DMS53 (cell line): ENCODE measurements at regions not wholly inside any gene's neighbourhood (a gene's known extent, or its start where the extent isn't known, plus 50 kb on each side); places are given as distances from the start of the nearest gene placed in this dataset.

ENCODE experiments used
- DNase-seq: peaks from one replicate; lab custom pipeline; 2025; lab: John Stamatoyannopoulos, UW

DNA sequence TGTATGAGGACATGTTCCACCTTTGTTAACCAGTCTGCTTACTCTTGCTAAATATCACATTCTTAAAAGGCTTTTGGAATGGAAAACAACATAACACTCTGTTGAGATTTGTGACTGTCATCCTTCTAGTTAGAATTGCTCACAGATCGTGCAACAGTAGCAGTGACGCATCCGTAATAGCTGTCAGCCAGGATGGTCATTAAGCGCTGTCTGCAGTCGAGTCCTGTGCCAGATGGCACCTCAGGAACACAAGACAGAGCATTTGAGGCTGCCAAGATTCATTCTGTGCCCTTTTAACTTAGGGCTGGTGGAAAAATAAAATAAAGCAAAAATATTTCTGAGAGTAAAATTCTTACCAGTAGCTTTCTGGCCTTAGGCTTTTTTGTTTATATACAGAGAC is 348.6 kb downstream of the ANKRD7 start:
- DNase-seq = no peak

DNA sequence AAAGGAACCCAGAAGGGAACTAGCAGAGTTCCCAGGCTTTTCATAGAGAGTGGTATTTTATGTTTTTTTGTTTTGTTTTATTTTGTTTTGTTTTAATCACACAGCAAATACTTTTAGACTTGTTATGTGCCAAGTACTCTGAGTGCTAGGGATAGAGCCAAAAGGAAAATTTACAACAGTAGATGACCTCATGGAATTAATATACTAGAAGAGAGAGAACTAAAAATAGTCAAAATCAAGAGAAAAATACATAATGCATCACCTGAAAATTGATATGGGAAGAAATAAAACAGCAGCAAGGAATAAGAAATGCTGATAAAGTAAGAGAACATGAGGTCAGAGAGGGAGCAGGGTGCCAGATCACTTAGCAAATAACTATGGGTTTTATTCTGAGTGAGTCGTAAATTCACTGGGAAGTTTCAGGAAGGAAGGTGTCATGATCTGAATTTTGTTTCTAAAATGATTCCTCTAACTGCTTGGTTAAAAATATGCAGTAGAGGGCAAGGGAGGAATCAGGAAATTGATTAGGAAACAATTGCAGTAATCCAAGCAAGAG is 351.0 kb downstream of the ANKRD7 start:
- DNase-seq = no peak

DNA sequence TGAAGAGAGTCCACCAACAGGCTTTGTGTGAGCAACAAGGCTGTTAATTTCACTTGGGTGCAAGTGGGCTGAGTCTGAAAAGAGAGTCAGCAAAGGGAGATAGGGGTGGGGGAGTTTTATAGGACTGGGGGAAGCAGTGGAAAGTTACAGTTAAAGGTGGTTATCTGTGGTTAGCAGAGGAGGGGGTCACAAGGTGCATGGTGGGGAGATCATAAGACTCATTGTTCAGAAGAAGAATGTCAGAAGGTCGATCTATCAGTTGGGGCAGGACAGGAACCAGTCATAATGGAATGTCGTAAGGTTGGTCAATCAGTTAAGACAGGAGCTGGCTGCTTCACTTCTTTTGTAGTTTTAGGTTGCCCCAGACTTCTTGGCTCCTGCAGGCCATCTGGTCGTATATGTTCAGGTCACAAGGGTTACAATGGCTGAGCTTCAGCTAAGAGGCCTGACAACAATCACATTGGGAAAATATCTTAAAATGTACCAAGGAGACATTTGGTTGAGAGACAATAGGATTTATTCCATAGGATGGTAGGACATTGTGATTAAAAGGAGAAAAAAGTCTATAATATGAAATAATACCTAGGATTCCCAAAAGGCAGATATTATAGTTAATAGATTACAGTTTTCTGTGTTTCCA is 356.4 kb downstream of the ANKRD7 start:
- no peak for DNase-seq

DNA sequence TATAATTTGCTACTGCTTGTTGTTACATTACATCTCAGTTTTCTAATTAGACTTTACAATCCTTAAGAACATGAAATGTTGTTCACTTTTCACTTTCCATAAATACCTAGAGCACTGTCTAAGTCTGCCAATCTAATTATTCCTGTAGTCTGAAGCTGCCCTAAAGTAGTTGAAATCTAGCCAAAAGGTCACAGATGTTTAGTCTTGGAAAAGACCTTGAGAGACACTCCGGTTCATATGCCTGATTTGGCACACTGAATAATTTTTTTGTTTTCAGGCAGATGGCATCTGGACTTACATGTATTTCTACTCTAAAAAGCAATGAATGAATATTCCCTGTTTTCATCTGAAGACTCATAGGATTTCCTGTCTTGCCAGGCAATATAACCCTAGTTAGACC is 359.1 kb downstream of the ANKRD7 start:
- no peak for DNase-seq

DNA sequence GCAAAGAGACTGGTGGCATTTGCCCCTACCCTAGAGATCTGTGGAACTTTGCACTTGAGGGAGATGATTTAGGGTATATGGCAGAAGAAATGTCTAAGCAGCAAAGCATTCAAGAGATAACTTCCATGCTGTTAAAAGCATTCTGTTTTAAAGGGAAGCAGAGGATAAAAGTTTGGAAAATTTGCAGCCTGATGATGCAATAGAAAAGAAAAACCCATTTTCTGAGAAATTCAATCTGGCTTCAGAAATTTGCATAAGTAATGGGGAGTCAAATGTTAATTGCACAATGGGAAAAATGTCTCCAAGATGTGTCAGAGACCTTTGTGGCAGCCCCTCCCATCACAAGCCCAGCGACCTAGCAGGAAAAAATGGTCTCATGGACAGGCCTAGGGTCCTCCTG is 361.7 kb downstream of the ANKRD7 start:
- no peak for DNase-seq

DNA sequence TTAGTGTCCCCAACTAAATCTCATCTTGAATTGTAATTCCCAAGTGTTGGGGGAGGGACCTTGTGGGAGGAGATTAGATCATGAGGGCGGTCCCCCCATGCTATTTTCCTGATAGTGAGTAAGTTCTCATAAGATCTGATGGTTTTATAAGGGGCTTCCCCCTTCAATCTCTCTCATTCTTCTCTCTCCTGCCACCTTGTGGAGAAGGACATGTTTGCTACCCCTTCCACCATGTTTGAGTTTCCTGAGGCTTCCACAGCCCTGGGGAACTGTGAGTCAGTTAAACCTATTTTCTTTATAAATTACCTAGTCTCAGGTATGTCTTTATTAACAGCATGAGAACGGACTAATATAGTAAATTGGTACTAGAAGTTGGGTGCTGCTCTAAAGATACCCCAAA is 365.6 kb downstream of the ANKRD7 start:
- peak; percentile 62 for DNase-seq

DNA sequence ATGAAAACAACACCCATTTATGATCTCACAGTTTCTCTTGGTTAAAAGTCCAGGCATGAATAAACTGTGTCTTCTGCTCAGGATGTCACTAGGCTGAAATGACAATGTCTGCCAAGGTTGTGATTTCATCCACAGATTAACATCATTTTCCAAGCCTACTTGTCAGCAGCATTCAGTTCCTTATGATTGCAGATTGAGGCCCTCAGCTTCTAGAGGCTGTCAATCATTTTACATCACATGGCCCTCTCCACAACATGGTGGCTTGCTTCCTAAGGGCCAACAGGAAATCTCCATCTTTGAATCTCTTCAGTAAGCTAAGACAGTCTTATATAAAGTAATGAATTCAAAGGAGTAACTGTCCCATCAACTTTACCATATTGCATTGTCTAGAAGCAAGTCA is 377.6 kb downstream of the ANKRD7 start:
- DNase-seq = no peak

DNA sequence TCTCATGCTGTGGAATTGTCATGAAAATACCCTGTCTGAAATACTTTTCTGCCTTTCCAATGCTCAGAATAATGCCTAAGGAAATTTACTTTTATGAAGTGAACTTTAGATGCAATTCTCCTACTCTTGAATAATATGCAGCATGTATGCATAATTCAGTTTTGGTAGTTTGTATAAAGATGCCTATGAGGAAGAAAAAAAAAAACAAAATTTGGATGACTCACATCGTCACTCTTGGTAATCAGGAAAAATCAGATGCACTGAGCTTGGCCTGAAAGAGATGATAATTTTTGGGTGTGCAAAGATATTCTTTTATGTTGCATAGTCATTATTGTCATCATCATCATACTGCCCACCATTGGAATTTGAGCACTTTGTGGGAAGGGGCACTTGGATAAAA is 382.1 kb downstream of the ANKRD7 start:
- no peak for DNase-seq

DNA sequence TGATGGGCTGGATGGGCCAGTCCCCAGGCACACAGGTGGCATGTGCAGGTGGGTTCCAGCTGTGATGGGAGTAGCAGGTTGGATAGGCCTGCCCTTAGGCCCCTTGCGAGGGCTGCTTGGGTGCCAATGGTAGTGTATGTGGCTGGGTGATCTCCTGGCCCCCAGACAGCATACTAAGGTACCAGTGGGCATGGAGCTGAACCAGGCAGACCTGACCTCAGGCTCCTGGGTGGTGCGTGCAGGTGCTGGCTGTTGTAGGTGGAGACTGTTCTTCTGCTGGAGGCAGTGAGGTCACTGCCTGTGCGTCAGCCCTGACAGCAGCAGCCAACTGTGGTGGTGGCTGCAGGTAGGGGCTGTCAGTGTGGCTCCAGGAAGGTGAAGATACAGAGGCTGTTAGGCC is 384.7 kb downstream of the ANKRD7 start:
- DNase-seq = no peak

DNA sequence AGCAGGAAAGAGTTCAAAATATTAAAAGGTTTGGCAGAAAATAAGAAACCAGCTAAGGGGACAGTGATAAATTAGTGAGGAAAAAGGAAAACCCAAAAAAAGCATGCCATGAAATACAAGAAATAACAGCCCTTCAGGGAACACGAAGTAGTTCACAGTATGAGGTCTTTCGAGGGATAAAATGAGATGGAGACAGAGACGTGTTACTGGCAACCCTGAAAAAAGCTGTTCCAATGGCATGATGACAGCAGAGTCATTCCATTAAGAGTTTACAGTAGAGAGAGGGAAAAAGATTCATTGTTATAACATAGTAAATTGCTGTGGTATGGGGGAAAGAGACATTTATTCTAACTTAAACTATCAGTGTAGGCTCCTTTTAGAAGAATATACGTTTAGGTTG is 391.2 kb downstream of the ANKRD7 start:
- DNase-seq = no peak

DNA sequence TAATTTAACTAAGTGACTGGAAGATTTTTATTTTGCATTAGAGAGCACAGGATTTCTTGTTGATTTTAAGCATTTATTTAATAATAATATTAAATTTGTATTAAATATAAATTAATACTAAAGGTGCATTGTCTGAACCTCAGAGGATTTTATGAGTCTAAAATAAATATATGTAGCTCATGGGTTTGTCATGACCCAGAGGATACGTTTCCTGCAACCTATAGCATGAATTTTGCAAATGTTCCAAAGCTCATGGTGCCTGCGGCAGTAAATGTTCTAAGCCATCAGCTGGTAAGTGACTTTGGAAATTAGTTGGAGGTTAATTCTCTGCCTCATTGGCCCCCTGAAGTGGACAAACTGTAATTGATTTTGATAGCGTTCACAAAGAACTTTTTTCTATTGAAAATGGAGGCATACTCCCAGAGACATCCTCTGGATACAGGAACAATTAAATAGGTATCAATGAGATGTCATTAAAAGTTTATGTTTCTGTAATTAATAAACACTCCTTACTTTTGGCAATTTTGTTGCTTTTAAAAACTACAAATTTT is 397.4 kb downstream of the ANKRD7 start:
- no peak for DNase-seq

DNA sequence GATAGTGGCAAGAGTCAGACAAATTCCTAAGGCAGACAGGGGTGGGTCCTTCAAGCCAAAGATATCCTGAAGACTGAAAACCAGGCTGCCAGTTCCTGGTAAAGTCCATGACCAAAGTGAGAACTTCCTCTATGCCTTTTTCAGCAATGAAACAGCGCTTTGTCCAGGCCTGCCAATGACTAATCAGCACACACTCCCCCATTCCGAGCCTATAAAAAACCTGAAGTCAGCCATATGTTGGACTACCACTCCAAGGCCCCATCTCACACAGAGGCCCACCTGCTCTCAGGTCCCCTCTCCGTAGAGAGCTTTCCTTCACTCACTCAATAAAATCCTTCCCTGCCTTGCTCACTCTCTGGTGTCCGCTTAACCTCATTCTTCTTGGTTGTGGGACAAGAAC is 402.2 kb downstream of the ANKRD7 start:
- DNase-seq = peak; percentile 56

DNA sequence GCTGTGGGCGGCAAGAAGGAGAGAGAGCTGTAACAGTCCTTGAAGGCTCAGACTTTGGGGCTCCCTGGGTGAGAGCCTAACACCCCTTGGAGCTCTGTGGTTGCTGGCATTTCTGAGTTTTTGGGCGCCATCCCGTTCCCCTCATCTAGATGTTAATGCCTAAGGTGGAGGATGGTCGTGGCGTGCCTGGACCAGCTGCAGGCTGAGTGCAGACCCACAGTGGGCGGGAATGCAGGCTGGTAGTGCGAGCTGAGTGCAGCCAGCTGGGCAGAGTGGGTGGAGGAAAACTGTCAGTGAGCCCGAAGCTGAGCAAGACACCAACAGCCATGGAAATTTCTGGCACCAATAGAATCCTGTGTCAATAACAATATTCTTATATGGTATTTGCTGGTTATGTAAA is 403.0 kb downstream of the ANKRD7 start:
- DNase-seq = no peak

DNA sequence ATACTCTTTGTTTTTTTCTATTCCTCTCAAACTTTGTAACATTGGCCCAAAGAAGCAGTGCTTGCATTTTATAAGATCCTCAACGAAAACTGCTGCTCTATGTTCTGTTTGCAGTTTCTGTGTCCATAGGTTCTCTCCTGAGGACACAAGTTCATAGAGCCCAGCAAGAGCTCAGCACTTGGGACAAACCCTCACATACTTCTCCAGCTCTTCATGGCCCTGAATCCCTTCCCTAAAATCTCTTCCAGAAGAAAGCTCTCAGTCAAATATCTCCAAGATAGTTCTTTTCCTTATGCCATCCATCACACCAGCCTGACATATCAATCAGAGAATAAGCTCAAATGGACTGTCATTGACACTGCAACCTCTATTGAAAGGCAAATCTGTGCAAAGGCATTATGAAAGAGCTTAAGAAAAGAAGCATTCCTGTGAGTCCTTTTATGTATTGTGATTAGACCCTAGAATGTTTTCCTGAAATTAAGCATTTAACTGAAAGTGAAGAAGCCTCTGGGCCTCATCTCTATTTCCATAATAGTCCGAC is 405.5 kb downstream of the ANKRD7 start:
- no peak for DNase-seq

DNA sequence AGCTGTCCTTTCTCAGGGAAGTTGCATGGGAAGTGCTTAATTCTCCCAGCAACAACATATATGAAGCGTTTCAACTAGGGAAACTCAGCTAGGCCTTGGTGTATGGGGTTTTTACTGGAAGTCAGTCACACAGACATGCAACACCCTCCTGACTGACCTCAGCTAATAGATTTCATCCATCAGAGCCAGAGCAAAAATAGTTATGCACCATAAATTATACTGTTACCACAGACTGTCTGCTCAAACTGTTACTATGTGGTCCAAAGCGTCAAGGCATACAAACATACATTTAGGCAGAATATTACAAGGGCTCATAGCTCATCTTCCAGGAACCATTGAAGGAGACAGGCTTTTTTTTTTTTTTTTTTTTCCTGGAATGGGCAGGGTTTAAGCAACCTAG is 417.9 kb downstream of the ANKRD7 start:
- DNase-seq = no peak

DNA sequence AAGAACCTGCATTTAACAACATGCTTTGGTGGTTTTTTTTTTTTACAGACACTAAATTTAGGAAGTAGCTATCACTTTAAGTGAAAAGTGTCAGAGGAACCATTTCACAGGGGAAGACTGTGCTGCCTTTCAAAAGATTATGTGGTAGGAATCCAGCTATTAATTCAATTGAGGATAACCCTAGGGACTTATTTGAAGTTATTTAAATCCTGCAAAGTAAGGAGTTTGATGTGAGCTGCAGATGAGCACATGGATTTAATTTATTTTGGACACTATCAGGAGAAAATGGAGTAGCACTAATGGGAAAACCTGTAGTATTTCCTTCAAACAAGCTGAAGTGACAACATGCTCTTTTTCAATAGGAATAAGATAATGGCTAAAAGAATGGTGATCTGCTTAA is 419.8 kb downstream of the ANKRD7 start:
- DNase-seq = no peak

DNA sequence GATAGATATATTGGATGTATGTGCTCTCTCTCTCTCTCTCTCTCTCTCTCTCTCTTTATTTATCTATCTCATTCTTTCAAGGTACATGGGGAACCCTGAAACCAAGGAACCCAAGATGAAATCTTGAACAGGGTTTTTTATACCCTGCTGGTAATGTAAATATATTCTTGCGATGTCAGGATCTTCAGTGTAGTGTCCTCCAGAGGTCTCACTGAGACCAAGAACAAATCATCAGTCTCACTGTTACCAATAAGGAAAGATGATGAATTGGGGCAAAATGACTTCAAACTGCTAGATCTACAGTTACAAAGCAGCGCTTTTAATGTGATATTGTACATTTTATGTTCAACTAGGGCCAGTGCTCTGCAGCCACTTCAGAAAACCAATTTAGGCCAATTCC is 423.5 kb downstream of the ANKRD7 start:
- peak; percentile 15 for DNase-seq

DNA sequence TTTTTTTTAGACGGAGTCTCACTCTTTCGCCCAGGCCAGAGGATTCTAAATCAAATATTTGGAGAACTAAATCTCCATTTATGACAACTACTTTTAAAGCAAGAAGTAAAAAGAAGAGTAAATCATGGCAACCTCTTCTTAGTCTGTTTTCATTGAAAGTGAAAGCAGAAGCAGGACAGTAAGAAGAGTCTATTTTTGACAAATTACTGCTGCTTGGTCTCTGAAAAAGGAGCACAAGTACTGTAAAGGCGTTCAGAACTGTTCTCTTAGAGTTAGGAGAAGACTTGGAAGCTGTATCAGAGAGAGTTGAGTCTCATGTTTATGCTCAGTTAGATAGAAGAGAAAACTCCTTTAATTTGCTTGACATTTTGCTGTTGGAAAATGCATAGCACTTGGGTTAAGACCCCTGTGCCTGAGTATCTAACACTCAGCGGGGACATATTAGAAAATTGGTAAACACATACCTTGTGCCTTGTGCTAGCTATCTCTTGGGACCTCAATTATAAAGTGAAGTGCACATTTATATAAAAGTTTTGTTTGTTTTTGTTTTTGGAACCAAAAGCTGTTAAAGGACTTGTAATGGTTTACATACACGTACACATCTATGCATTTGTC is 433.0 kb downstream of the ANKRD7 start:
- peak; percentile 11 for DNase-seq

DNA sequence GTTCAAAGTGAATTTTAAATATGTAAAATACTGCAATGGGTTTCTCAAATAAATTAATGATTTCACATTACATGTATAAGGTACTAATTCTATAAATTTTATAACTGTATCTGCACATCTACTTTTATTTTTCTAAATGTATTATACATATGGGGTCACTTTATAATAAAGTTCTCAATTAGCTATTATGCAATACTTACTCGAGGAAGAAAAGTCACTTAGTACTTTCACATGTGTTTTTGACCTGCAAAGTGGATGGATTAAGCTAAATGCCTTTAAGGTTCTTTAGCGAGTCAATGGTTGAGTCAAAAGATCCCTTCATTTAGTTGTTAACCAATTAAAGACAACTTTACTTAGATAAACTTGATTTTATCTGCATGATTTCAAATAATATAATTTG is 437.8 kb downstream of the ANKRD7 start:
- DNase-seq = no peak

DNA sequence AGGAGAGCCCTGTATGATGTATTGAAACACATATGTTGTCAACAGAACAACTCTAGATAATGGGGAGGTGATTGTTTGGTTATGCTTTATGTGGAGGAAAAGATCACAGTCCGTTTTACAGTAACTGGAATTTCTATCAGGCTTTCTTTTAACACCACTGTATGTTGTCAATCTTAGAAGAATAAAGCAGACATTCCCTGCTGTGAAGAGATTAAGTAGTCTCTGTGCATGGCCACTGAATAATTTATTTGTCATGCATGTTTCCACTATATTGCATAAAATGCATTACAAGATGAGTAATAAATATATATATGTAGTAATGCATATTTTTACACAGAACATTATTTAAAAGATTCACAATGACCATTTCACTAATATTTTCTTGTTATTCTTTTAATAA is 440.0 kb downstream of the ANKRD7 start:
- DNase-seq = no peak

DNA sequence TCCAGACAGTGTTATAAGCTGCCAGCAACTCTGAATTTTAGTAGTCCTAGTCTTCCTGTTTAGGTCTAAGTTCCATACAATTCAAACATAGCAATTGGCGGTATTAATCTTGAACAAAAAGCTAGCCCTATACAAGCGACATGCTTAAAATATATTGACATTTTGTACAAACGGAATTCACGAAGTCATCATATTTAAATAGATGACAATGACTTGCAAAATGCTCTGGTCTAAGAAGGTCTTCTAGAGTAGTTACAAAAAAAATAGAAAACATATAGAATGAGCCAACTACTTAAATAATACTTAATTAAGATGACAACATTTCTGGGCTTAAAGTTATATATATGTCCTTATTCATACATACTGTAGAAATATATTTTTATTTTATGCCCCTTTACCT is 446.6 kb downstream of the ANKRD7 start:
- DNase-seq = no peak

DNA sequence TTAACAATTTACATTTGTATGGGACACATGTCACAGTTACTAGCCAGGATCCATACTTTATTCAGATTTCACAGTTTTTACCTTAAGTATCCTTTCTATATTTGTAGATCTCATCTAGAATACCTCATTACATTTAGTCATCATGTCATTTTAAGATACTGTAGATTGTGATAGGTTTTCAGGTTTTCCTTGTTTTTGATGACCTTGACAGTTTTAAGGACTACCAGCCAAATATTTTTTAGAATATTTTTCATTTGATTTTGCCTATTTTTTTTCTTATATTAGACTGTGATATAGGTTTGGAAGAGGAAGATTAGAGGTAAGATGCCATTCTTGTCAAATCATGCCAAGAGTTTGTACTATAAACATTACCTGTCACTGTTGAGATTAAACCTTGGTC is 460.3 kb downstream of the ANKRD7 start:
- DNase-seq = no peak

DNA sequence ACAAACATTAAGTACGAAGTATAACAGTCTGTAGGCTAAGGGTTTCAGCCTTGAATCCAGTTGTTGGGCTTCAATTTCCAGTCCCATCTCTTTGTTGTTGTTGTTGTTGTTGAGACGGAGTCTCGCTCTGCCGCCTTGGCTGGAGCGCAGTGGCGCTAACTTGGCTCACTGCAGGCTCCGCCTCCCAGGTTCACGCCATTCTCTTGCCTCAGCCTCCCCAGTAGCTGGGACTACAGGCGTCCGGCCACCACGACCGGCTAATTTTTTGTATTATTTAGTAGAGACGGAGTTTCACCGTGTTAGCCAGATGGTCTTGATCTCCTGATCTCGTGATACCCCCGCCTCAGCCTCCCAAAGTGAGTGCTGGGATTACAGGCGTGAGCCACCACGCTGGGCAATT is 464.9 kb downstream of the ANKRD7 start:
- no peak for DNase-seq
